DND-41 (cell line): ENCODE measurements at regions not wholly inside any gene's neighbourhood (a gene's known extent, or its start where the extent isn't known, plus 50 kb on each side); places are given as distances from the start of the nearest gene placed in this dataset.

Experiments used
- ATAC-seq: fragments of 200-7000 bp; cut with Tn5 transposase; 3 replicates; pipeline ENCODE4 v1.9.1; 2021; ENCODE audit warnings: low read depth; ENCODE audit not compliant: insufficient read depth
- DNase-seq: peaks from one replicate; pipeline ENCODE4 v3.0.0-alpha.2; 2020
- H2AFZ ChIP-seq: 2 replicates; pipeline ENCODE4 v1.6.0; 2012; ENCODE audit warnings: low read depth, low read length
- H3K27ac ChIP-seq: 2 replicates; pipeline ENCODE4 v1.5.1; 2012; ENCODE audit warnings: low read length, inconsistent platforms
- H3K27me3 ChIP-seq: fragments of 200-600 bp; sonication (generic); 2 replicates; pipeline ENCODE4 v1.6.0; 2012; ENCODE audit warnings: low read length, mild to moderate bottlenecking, inconsistent platforms; ENCODE audit not compliant: insufficient read depth, poor library complexity
- H3K36me3 ChIP-seq: 2 replicates; pipeline ENCODE4 v1.5.1; 2012; ENCODE audit warnings: low read length, inconsistent platforms; ENCODE audit not compliant: insufficient read depth
- H3K4me1 ChIP-seq: 2 replicates; pipeline ENCODE4 v1.5.1; 2012; ENCODE audit warnings: mild to moderate bottlenecking, low read length; ENCODE audit not compliant: insufficient read depth
- H3K4me2 ChIP-seq: 2 replicates; pipeline ENCODE4 v1.6.0; 2012; ENCODE audit warnings: mild to moderate bottlenecking, moderate library complexity, low read length, inconsistent platforms; ENCODE audit not compliant: insufficient read depth
- H3K4me3 ChIP-seq, 2 experiments: fragments of 200-600 bp in 1 of 2; shearing (Covaris generic) in 1 of 2; 2 replicates each; pipeline ENCODE4 v1.5.1; 2012 to 2016; ENCODE audit warnings: inconsistent platforms in 2 of 2, low read length in 2 of 2, mild to moderate bottlenecking in 2 of 2, low read depth in 1 of 2, moderate library complexity in 1 of 2
- H3K79me2 ChIP-seq: 2 replicates; pipeline ENCODE4 v1.6.0; 2012; ENCODE audit warnings: low read length, inconsistent platforms; ENCODE audit not compliant: insufficient read depth
- H3K9ac ChIP-seq: 2 replicates; pipeline ENCODE4 v1.6.0; 2012; ENCODE audit warnings: low read depth, mild to moderate bottlenecking, inconsistent platforms, low read length, moderate library complexity
- H3K9me3 ChIP-seq: 2 replicates; pipeline ENCODE4 v1.5.1; 2012; ENCODE audit warnings: low read length, moderate library complexity, mild to moderate bottlenecking, inconsistent platforms; ENCODE audit not compliant: insufficient read depth, severe bottlenecking
- H4K20me1 ChIP-seq: 2 replicates; pipeline ENCODE4 v1.6.0; 2012; ENCODE audit warnings: low read length; ENCODE audit not compliant: insufficient read depth
- CTCF ChIP-seq: IDR thresholded peaks from 2 replicates; pipeline ENCODE4 v1.5.1; 2012; ENCODE audit warnings: borderline replicate concordance, low read length, moderate library complexity, mild to moderate bottlenecking; ENCODE audit not compliant: poor library complexity, severe bottlenecking; ENCODE audit errors: extremely low read depth
- EZH2 ChIP-seq: IDR thresholded peaks from 3 replicates; pipeline ENCODE4 v1.6.1; 2012; ENCODE audit warnings: borderline replicate concordance, low read depth, mild to moderate bottlenecking, moderate library complexity, low read length, inconsistent platforms; ENCODE audit not compliant: severe bottlenecking

GRCh38 chr20:22929661-22930060 is 105.5 kb upstream of the SSTR4 start:
- Histone ChIP-seq H3K9me3 (no peaks in the 10 kb centered on the region), H3K4me2 (no peak overlapping the region), H3K79me2 (no peaks in the 10 kb centered on the region), H3K36me3 (no peaks in the 10 kb centered on the region), H3K27ac (no peak overlapping the region), H3K27me3 (no peaks in the 10 kb centered on the region), H2AFZ (no peak overlapping the region), H3K4me1 (peaks cover 3% of the 10 kb centered on the region; the same call in 1 of the 2 replicates), H4K20me1 (no peaks in the 10 kb centered on the region), H3K9ac (no peak overlapping the region), H3K4me3 (no peak overlapping the region)
- DNase-seq, result no peak
- TF ChIP-seq EZH2 (no peak), CTCF (no peak)
- ATAC-seq, result no peak

DNA sequence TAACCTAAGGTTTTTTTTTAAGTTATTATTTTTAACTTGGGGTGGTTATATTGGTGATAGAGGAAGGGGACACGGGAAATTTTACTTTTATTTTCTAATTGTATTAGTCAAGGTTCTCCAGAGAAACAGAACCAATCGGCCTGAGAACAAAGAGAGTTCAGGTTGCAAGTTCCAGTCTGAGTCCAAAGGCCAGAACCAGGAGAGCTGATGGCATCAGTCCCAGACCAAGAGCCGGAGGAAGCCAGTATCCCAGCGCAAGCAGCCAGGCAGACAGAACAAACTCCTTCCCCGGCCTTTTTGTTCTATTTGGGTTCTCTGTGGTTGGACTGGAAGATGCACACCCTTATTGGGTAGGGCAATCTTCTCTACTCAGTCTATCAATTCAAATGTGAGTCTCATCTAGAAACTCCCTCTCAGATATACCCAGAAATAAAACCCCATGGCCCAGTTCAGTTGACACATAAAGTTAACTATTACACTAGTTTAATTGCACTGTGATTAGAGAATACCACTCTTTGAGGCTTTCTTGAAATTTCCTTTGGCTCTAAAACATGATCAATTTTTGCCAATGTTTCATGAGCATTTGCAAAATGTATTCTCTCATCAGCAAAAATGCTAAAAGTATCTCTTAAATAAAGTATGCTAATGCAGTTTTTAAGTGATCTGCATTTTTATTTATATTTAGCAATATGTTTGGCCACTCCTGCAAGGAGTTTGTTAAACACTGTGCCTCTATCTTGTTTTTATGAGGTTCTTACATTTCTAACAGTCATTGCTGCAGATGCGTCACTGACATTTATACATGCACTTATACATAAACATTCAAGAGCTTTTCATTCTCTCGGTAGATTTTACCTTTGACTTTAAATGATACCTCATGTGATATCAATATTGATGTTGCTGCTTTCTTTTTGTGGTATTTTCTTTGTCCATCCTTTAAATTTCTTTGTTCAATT is 103.2 kb upstream of the SSTR4 start:
- ATAC-seq, result no peak

DNA sequence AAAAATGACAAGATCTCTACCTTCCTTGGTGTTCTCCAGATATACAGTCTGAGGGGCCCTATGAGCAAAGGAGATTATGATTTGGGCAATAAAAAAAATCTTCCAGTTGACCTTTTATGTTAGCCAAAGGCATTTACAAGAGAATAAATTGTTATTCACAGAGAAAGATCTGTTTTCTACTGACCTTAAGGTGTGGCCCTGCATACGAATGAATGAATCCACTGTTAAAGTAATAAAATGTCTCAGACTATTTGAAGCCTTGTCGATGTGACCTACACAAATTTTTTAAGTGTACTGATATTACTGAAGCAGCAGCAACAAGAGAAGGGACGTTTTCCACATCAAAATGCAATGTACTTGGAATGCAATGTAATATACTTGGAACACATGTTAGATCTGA is 95.9 kb upstream of the SSTR4 start:
- no peaks in the 10 kb centered on the region for H3K36me3 ChIP-seq
- H3K9ac ChIP-seq, result no peak overlapping the region
- TF ChIP-seq EZH2 (no peak), CTCF (no peak)
- H3K4me1 ChIP-seq, result peaks cover 4% of the 10 kb centered on the region; the same call in 1 of the 2 replicates
- ATAC-seq, result no peak
- H4K20me1 ChIP-seq, result no peaks in the 10 kb centered on the region
- H2AFZ ChIP-seq, result no peak overlapping the region
- H3K9me3 ChIP-seq, result no peaks in the 10 kb centered on the region
- no peak overlapping the region for H3K4me3 ChIP-seq
- no peak overlapping the region for H3K4me2 ChIP-seq
- H3K27me3 ChIP-seq, result no peaks in the 10 kb centered on the region
- DNase-seq, result no peak
- H3K79me2 ChIP-seq, result no peaks in the 10 kb centered on the region
- no peak overlapping the region for H3K27ac ChIP-seq

More for the DNA sequence above, 103.2 kb upstream of the SSTR4 start:
- DNase-seq, result no peak
- no peak overlapping the region for H3K9ac ChIP-seq
- no peaks in the 10 kb centered on the region for H3K9me3 ChIP-seq
- no peaks in the 10 kb centered on the region for H3K79me2 ChIP-seq
- H3K27me3 ChIP-seq, result no peaks in the 10 kb centered on the region
- H3K36me3 ChIP-seq, result no peaks in the 10 kb centered on the region
- no peak overlapping the region for H2AFZ ChIP-seq
- no peaks in the 10 kb centered on the region for H4K20me1 ChIP-seq
- TF ChIP-seq EZH2 (no peak), CTCF (no peak)
- H3K4me1 ChIP-seq, result peaks cover 4% of the 10 kb centered on the region; the same call in 1 of the 2 replicates
- no peak overlapping the region for H3K4me3 ChIP-seq
- no peak overlapping the region for H3K27ac ChIP-seq
- no peak overlapping the region for H3K4me2 ChIP-seq
